H1 (cell line): ENCODE measurements at regions not wholly inside any gene's neighbourhood (a gene's known extent, or its start where the extent isn't known, plus 50 kb on each side); places are given as distances from the start of the nearest gene placed in this dataset.

Source experiments
- ASH2L ChIP-seq: fragments of 200-600, 300-600 bp; sonication (generic); IDR thresholded peaks from one replicate; pipeline ENCODE4 v1.7.1; 2017; ENCODE audit warnings: low read length
- BACH1 ChIP-seq: IDR thresholded peaks from 2 replicates; pipeline ENCODE4 v1.6.1; 2012; ENCODE audit warnings: low read length, improper control_type of control experiment
- CHD7 ChIP-seq: fragments of 300-600 bp; sonication (generic); IDR thresholded peaks from 2 replicates; pipeline ENCODE4 v1.7.1; 2012; ENCODE audit warnings: low read length, moderate library complexity, mild to moderate bottlenecking, inconsistent platforms; ENCODE audit not compliant: insufficient replicate concordance
- JUN ChIP-seq: IDR thresholded peaks from 2 replicates; pipeline ENCODE4 v1.6.1; 2011; ENCODE audit warnings: low read depth, mild to moderate bottlenecking, improper control_type of control experiment, low read length
- SIN3A ChIP-seq, 2 experiments: IDR thresholded peaks in 1 of 2; conservative IDR thresholded peaks in 1 of 2; 2 replicates each; pipeline ENCODE4 v1.6.1; 2011 to 2012; ENCODE audit warnings: low read length in 2 of 2, improper control_type of control experiment in 1 of 2, low read depth in 1 of 2, mild to moderate bottlenecking in 1 of 2
- SIX5 ChIP-seq: IDR thresholded peaks from 2 replicates; pipeline ENCODE4 v1.6.1; 2011; ENCODE audit warnings: mild to moderate bottlenecking, low read depth, low read length
- USF2 ChIP-seq: IDR thresholded peaks from 2 replicates; pipeline ENCODE4 v1.6.1; 2011; ENCODE audit warnings: low read length, improper control_type of control experiment

GRCh38 chr18:2368102-2368501 is 203.2 kb downstream of the METTL4 start (continued):
- no peak for TF ChIP-seq CHD7
- no peak for TF ChIP-seq USF2
- TF ChIP-seq JUN, result no peak
- no peak for TF ChIP-seq SIX5
- TF ChIP-seq ASH2L, result no peak
- no peak for TF ChIP-seq SIN3A (conservative IDR thresholded peaks at IDR 0.05 in 1 of 2, IDR thresholded peaks at IDR 0.05 in 1 of 2; ENCODE audit: low read depth in 1 of 2, low read length in 2 of 2)
- no peak for TF ChIP-seq BACH1
